Common myeloid progenitor, CD34-positive (primary cell): ENCODE measurements at regions not wholly inside any gene's neighbourhood (a gene's known extent, or its start where the extent isn't known, plus 50 kb on each side); places are given as distances from the start of the nearest gene placed in this dataset.

Experiments
- CTCF ChIA-PET: fragments of 350-600 bp; sonication (Branson Sonifier 250); formaldehyde crosslinking; loops from one replicate; lab custom pipeline; 2021; ENCODE audit warnings: antibody characterized with exemption; lab: Charles Lee
- POLR2A ChIA-PET: fragments of 350-600 bp; sonication (Branson Sonifier 250); formaldehyde crosslinking; loops from one replicate; lab custom pipeline; 2021; ENCODE audit warnings: antibody characterized with exemption; lab: Charles Lee
- DNase-seq, 3 donors: peaks; one replicate each; pipeline versions ENCODE4 v3.0.0 to v3.0.0-alpha.2; 2013
- H3K27ac ChIP-seq, 2 experiments: 1 replicate in 1 of 2; 2 replicates in 1 of 2; pipeline ENCODE4 v1.7.0; 2013; ENCODE audit warnings: inconsistent platforms in 2 of 2, low read length in 2 of 2, mild to moderate bottlenecking in 2 of 2, low read depth in 1 of 2, moderate library complexity in 1 of 2; ENCODE audit not compliant: severe bottlenecking in 2 of 2, insufficient read depth in 1 of 2, poor library complexity in 1 of 2
- H3K27me3 ChIP-seq, 5 experiments: replicated peaks in 2 of 5; 1 replicate in 3 of 5; 2 replicates in 2 of 5; pipeline versions ENCODE4 v1.6.1 to v1.7.0; 2013; ENCODE audit warnings: low read length in 4 of 5, mild to moderate bottlenecking in 2 of 5, moderate library complexity in 2 of 5, inconsistent platforms in 1 of 5; ENCODE audit not compliant: insufficient read depth in 5 of 5, control insufficient read depth in 4 of 5
- H3K36me3 ChIP-seq, 4 experiments: 1 replicate in 2 of 4; 2 replicates in 2 of 4; pipeline versions ENCODE4 v1.6.1 to v1.7.0; 2013; ENCODE audit warnings: low read length in 3 of 4, control low read depth in 1 of 4, mild to moderate bottlenecking in 1 of 4; ENCODE audit not compliant: control insufficient read depth in 4 of 4, insufficient read depth in 4 of 4
- H3K4me1 ChIP-seq, 4 experiments: 1 replicate in 3 of 4; 2 replicates in 1 of 4; pipeline versions ENCODE4 v1.6.1 to v1.7.1; 2013; ENCODE audit warnings: low read length in 3 of 4, mild to moderate bottlenecking in 3 of 4, control low read depth in 1 of 4, inconsistent platforms in 1 of 4, moderate library complexity in 1 of 4; ENCODE audit not compliant: control insufficient read depth in 4 of 4, insufficient read depth in 4 of 4; ENCODE audit errors: control extremely low read depth in 1 of 4
- H3K4me3 ChIP-seq, 7 experiments: 1 replicate in 4 of 7; 2 replicates in 3 of 7; pipeline versions ENCODE4 v1.5.1 to v1.7.0; 2013; ENCODE audit warnings: mild to moderate bottlenecking in 7 of 7, low read length in 6 of 7, moderate library complexity in 6 of 7, inconsistent platforms in 2 of 7, low read depth in 2 of 7, control low read depth in 1 of 7; ENCODE audit not compliant: insufficient read depth in 4 of 7, control insufficient read depth in 1 of 7; ENCODE audit errors: extremely low read depth in 1 of 7
- H3K9me3 ChIP-seq, 5 experiments: 1 replicate in 4 of 5; 2 replicates in 1 of 5; pipeline versions ENCODE4 v1.6.1 to v1.7.1; 2013; ENCODE audit warnings: low read length in 4 of 5, mild to moderate bottlenecking in 2 of 5, inconsistent platforms in 1 of 5, low read depth in 1 of 5, moderate library complexity in 1 of 5; ENCODE audit not compliant: control insufficient read depth in 4 of 5, insufficient read depth in 2 of 5; ENCODE audit errors: control extremely low read depth in 1 of 5
- WGBS: methylation state at CpG from one replicate; pipeline ENCODE4 v1.1.5; 2013; ENCODE audit not compliant: insufficient coverage; 5-methylcytosine and 5-hydroxymethylcytosine counted together

DNA sequence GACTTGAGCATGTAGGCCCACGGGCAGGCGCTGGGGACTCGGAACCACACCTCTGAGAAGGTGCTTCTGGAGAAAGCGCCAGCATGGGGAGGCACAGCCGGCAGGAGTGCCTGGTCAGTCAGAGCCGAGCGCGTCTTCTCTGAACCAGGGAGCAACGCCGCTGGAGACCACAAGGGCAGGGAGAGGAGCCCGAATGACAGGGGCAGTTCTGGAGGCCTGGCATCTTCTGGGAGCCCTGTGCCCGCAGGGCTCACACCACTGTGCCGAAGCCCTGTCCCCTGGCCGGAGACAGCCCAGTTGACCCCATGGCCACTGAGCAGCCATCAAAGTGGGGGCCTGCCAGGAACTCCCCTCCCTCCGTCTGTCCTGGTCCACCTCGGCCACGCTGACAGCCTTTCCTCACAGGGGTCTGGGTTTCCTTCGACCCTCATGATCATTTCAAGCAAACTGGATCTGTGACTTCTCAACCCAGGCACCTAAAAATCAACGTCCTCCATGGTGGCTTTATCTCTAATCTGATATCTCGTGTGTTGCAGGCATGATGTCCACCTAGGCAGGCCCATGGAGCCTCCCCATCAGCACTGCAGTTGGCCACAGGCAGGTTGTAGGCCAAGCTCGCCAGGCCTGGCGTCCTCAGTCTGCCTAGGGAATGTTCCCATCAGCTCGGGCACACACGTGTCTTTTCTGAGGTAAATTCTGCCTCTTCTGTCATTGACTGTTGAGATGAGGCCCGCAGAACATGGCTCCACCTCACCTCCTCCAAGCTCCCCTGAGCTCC lies 299.3 kb upstream of the RTL1 start:
- POLR2A ChIA-PET: no interaction called here

DNA sequence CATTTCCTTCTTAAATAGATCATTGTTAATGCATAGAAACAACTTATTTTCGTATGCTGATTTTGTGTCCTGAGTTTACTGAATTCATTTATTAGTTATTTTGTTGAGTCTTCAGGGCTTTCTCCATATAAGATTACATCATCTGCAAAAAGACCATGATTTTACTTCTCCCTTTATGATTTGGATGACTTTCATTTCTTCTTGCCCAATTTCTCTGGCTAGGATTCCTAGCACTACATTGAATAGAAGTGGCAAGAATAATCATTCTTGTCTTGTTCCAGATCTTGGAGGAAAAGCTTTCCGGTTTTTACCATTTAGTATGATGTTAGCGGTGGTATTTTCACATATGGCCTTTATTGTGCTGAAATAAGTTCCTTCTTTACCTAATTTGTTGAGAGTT lies 303.0 kb upstream of the RTL1 start:
- no peak for DNase-seq
- CTCF ChIA-PET: no interaction called here
- Histone ChIP-seq H3K4me1 (no peaks in the 10 kb centered on the region), H3K27me3 (no peaks in the 10 kb centered on the region), H3K4me3 (no peak overlapping the region), H3K36me3 (no peaks in the 10 kb centered on the region), H3K9me3 (peaks cover 4 to 33% (median 9%) of the 10 kb centered on the region in 5 experiments), H3K27ac (no peak overlapping the region)
- POLR2A ChIA-PET: no interaction called here
- no CpG with 5 or more reads among the region's 3 CpGs for WGBS

More for the DNA sequence above, 299.3 kb upstream of the RTL1 start:
- no peaks in the 10 kb centered on the region for H3K4me1 ChIP-seq
- DNase-seq: no peak
- H3K27me3 ChIP-seq: no peaks in the 10 kb centered on the region
- H3K9me3 ChIP-seq: peaks cover 0 to 10% (median 0%) of the 10 kb centered on the region in 5 experiments
- H3K27ac ChIP-seq: no peak overlapping the region
- WGBS: 88% methylated on average over 25 of the region's 25 CpGs
- CTCF ChIA-PET: no interaction called here
- no peak overlapping the region for H3K4me3 ChIP-seq
- no peaks in the 10 kb centered on the region for H3K36me3 ChIP-seq

DNA sequence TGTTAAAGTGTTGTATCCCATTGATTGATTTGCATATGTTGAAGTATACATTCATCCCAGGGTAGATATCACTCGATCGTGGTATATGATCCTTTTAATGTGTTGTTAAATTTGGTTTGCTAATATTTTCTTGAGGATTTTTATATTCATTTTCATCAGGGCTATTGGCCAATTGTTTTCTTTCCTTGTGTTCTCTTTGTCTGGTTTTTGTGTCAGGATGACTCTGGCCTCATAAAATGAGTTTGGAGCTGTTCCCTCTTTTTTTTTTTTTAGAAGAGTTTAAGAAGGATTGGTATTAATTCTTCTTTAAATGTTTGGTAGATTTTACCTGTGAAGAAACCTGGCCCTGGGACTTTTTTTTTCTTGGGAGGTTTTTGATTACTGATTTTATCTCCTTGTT lies 303.5 kb upstream of the RTL1 start:
- no CpG with 5 or more reads among the region's 2 CpGs for WGBS
- Histone ChIP-seq H3K4me1 (no peaks in the 10 kb centered on the region), H3K36me3 (no peaks in the 10 kb centered on the region), H3K9me3 (peaks cover 4 to 35% (median 9%) of the 10 kb centered on the region in 5 experiments), H3K27me3 (no peaks in the 10 kb centered on the region), H3K4me3 (no peak overlapping the region), H3K27ac (no peak overlapping the region)
- DNase-seq: no peak
- CTCF ChIA-PET: no interaction called here
- POLR2A ChIA-PET: no interaction called here

DNA sequence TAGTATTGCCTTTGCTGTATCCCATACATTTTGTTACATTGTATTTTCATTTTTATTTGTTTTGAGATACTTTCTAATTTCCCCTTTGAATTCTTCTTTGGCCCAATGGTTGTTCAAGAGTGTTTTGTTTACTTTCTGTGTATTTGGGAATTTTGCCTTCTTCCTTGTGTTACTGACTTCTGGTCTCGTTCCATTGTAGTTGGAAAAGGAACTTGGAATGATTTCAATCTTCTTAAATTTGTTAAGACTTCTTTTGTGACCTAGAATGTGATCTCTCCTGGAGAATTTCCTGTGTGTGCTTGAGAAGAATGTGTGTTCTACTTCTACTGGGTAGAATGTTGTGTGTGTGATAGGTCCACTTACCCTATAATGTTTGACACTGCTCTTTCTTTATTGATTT lies 304.4 kb upstream of the RTL1 start:
- ChIA-PET CTCF (no interaction called here), POLR2A (no interaction called here)
- Histone ChIP-seq H3K4me1 (no peaks in the 10 kb centered on the region), H3K27ac (no peak overlapping the region), H3K27me3 (no peaks in the 10 kb centered on the region), H3K4me3 (no peak overlapping the region), H3K36me3 (no peaks in the 10 kb centered on the region), H3K9me3 (peaks cover 6 to 38% (median 8%) of the 10 kb centered on the region in 5 experiments)
- DNase-seq: no peak
- 100% methylated on average over 1 of the region's 1 CpG for WGBS

DNA sequence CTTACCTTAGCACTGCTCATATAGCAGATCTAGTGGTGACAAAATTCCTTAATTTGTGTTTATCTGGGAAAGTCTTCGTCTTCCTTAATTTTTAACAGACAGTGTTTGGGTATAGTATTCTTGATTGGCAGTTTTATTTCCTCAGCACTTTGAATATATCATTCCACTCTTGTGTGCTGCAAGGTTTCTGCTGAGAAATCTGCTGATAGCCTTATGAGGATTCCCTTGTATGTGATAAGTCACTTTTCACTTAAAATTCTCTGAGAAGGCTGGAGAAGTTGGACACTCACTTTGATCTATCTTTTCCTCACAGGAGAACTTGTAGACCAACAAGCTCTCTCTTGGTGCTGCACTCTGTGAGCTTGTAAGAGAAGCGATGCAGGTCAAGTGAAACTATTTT lies 306.1 kb upstream of the RTL1 start:
- Histone ChIP-seq H3K27me3 (no peaks in the 10 kb centered on the region), H3K9me3 (peaks cover 6 to 38% (median 8%) of the 10 kb centered on the region in 5 experiments)
- 100% methylated on average over 1 of the region's 2 CpGs for WGBS

DNA sequence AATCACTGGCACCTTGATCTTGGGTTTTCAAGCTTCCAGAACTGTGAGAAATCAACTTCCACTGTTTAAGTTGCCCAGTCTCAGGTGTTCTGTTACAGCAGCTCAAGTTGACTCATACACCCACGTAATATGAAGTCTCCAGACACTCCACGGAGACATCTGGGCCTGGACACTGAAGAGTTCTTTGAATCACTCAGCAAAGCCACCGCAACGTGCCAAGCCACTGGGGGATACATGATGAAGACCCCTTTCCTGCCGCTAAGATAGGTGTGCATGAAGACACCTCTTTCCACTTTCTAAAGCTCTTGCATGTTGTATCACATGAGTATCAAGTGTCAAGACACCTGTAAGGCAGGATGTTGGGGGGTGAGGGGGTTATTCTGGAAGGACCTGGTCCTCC lies 311.7 kb upstream of the RTL1 start:
- Histone ChIP-seq H3K27me3 (no peaks in the 10 kb centered on the region), H3K9me3 (peaks cover 0 to 8% (median 3%) of the 10 kb centered on the region in 5 experiments), H3K4me1 (no peaks in the 10 kb centered on the region), H3K27ac (no peak overlapping the region), H3K36me3 (no peaks in the 10 kb centered on the region), H3K4me3 (no peak overlapping the region)
- POLR2A ChIA-PET: no interaction called here
- 92% methylated on average over 3 of the region's 5 CpGs for WGBS
- CTCF ChIA-PET: interaction anchor here (0.6 kb wide), 1 partner anchor 11 kb away, joined by 3 read pairs; no protein-coding TSS in a partner anchor
- no peak for DNase-seq

More for the DNA sequence above, 306.1 kb upstream of the RTL1 start:
- peak in 1 of 3 donors; percentile 17 for DNase-seq
- ChIA-PET POLR2A (no interaction called here), CTCF (no interaction called here)
- H3K36me3 ChIP-seq: no peaks in the 10 kb centered on the region
- H3K27ac ChIP-seq: no peak overlapping the region
- H3K4me1 ChIP-seq: no peaks in the 10 kb centered on the region
- no peak overlapping the region for H3K4me3 ChIP-seq

DNA sequence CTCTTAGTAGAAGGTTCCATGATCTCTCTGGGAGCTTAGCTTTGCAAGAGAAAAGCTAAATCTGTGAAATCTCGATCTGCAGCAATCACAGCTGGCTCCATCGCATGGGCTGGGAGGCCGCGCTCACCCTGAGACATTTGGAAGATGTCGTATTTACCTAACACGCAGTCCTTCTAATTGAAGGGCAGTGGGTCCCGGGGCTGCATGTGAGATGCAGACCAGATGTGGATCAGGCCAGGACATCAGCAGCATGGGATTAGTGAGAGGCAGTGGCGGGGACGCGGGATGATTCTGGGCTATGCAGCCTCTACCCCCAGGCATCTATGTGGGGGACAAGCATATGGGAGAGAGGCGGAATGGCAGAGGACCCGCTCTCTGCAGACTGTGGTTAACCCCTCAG lies 312.4 kb upstream of the RTL1 start:
- H3K27ac ChIP-seq: no peak overlapping the region
- H3K27me3 ChIP-seq: no peaks in the 10 kb centered on the region
- POLR2A ChIA-PET: no interaction called here
- H3K4me1 ChIP-seq: no peaks in the 10 kb centered on the region
- no peak overlapping the region for H3K4me3 ChIP-seq
- WGBS: 95% methylated on average over 8 of the region's 12 CpGs
- H3K36me3 ChIP-seq: no peaks in the 10 kb centered on the region
- CTCF ChIA-PET: interaction anchor here (0.6 kb wide), 1 partner anchor 10 kb away, joined by 3 read pairs; no protein-coding TSS in a partner anchor
- no peak for DNase-seq
- peaks cover 0 to 5% (median 3%) of the 10 kb centered on the region in 5 experiments for H3K9me3 ChIP-seq
